Neural cell (in vitro differentiated cells): ENCODE measurements at regions not wholly inside any gene's neighbourhood (a gene's known extent, or its start where the extent isn't known, plus 50 kb on each side); places are given as distances from the start of the nearest gene placed in this dataset.

Experiments
- EZH2 ChIP-seq: fragments of 200-600, 300-800 bp; shearing (Covaris generic), sonication (generic); IDR thresholded peaks from 2 replicates; pipeline ENCODE4 v1.6.1; 2014; ENCODE audit warnings: antibody characterized with exemption, low read length, borderline replicate concordance, mild to moderate bottlenecking; ENCODE audit not compliant: insufficient read depth, poor library complexity, severe bottlenecking
- MXI1 ChIP-seq: fragments of 450-650 bp; conservative IDR thresholded peaks from 2 replicates; pipeline ENCODE4 v1.6.1; 2014; ENCODE audit warnings: antibody characterized with exemption, mild to moderate bottlenecking; ENCODE audit not compliant: poor library complexity, severe bottlenecking
- RAD21 ChIP-seq: fragments of 450-650 bp; conservative IDR thresholded peaks from 2 replicates; pipeline ENCODE4 v1.6.1; 2014; ENCODE audit warnings: antibody characterized with exemption, mild to moderate bottlenecking, moderate library complexity
- TAF1 ChIP-seq: IDR thresholded peaks from 2 replicates; pipeline ENCODE4 v1.6.1; 2012; ENCODE audit warnings: low read depth
- TF ChIP-seq, protein P1 (sequence below): fragments of 450-650 bp; IDR thresholded peaks from 2 replicates; pipeline ENCODE4 v1.5.1; 2014; ENCODE audit warnings: antibody characterized with exemption, mild to moderate bottlenecking, moderate library complexity; ENCODE audit not compliant: poor library complexity, severe bottlenecking
- TF ChIP-seq, protein P2 (sequence below): IDR thresholded peaks from 2 replicates; pipeline ENCODE4 v1.6.1; 2012; ENCODE audit warnings: borderline replicate concordance

DNA sequence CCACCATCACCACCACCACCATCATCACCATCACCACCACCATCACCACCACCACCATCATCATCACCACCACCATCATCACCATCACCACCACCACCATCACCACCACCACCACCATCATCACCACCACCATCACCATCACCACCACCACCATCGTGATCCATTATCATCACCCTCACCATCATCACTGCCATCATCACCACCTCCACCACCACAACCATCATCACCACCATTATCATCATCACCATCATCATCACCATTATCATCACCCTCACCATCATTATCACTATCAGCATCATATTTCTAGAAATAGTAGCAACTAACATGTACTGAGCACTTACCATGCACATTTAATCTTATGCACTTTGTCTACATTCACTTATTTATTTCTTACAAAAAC lies 94.9 kb downstream of the C16orf95 start:
- TF ChIP-seq, protein P1, sequence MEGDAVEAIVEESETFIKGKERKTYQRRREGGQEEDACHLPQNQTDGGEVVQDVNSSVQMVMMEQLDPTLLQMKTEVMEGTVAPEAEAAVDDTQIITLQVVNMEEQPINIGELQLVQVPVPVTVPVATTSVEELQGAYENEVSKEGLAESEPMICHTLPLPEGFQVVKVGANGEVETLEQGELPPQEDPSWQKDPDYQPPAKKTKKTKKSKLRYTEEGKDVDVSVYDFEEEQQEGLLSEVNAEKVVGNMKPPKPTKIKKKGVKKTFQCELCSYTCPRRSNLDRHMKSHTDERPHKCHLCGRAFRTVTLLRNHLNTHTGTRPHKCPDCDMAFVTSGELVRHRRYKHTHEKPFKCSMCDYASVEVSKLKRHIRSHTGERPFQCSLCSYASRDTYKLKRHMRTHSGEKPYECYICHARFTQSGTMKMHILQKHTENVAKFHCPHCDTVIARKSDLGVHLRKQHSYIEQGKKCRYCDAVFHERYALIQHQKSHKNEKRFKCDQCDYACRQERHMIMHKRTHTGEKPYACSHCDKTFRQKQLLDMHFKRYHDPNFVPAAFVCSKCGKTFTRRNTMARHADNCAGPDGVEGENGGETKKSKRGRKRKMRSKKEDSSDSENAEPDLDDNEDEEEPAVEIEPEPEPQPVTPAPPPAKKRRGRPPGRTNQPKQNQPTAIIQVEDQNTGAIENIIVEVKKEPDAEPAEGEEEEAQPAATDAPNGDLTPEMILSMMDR, result no peak
- no peak for TF ChIP-seq MXI1
- TF ChIP-seq RAD21, result no peak
- TF ChIP-seq, protein P2, sequence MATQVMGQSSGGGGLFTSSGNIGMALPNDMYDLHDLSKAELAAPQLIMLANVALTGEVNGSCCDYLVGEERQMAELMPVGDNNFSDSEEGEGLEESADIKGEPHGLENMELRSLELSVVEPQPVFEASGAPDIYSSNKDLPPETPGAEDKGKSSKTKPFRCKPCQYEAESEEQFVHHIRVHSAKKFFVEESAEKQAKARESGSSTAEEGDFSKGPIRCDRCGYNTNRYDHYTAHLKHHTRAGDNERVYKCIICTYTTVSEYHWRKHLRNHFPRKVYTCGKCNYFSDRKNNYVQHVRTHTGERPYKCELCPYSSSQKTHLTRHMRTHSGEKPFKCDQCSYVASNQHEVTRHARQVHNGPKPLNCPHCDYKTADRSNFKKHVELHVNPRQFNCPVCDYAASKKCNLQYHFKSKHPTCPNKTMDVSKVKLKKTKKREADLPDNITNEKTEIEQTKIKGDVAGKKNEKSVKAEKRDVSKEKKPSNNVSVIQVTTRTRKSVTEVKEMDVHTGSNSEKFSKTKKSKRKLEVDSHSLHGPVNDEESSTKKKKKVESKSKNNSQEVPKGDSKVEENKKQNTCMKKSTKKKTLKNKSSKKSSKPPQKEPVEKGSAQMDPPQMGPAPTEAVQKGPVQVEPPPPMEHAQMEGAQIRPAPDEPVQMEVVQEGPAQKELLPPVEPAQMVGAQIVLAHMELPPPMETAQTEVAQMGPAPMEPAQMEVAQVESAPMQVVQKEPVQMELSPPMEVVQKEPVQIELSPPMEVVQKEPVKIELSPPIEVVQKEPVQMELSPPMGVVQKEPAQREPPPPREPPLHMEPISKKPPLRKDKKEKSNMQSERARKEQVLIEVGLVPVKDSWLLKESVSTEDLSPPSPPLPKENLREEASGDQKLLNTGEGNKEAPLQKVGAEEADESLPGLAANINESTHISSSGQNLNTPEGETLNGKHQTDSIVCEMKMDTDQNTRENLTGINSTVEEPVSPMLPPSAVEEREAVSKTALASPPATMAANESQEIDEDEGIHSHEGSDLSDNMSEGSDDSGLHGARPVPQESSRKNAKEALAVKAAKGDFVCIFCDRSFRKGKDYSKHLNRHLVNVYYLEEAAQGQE, result no peak
- no peak for TF ChIP-seq TAF1
- TF ChIP-seq EZH2, result no peak
